Upper lobe of left lung (tissue), 6 donors: ENCODE measurements at regions not wholly inside any gene's neighbourhood (a gene's known extent, or its start where the extent isn't known, plus 50 kb on each side); places are given as distances from the start of the nearest gene placed in this dataset.

Experiments
- ATAC-seq, 2 donors: fragments of 200-7000 bp; cut with Tn5 transposase; one replicate each; pipeline ENCODE4 v1.9.1; 2022; ENCODE audit warnings: mild to moderate bottlenecking in 2 of 2, moderate library complexity in 2 of 2; ENCODE audit not compliant: low FRiP score in 2 of 2
- DNase-seq, 2 donors: peaks; one replicate each; pipeline ENCODE4 v3.0.0-alpha.2; 2019 to 2020
- H3K27ac ChIP-seq, 4 donors: fragments of 200-600 bp; sonication (generic); one replicate each; pipeline ENCODE4 v1.5.1; 2016 to 2019
- H3K27me3 ChIP-seq, 4 donors: fragments of 200-600 bp; sonication (generic); one replicate each; pipeline ENCODE4 v1.5.1; 2017 to 2019
- H3K36me3 ChIP-seq, 4 donors: fragments of 200-600 bp; sonication (generic); one replicate each; pipeline ENCODE4 v1.5.1; 2016 to 2019
- H3K4me1 ChIP-seq, 4 donors: fragments of 200-600 bp; sonication (generic); one replicate each; pipeline ENCODE4 v1.5.1; 2018 to 2019
- H3K4me3 ChIP-seq, 4 donors: fragments of 200-600 bp; sonication (generic); one replicate each; pipeline ENCODE4 v1.5.1; 2017 to 2019; ENCODE audit warnings: mild to moderate bottlenecking in 2 of 4, moderate library complexity in 1 of 4
- H3K9me3 ChIP-seq, 4 donors: fragments of 200-600 bp; sonication (generic); one replicate each; pipeline ENCODE4 v1.5.1; 2018 to 2019
- EP300 ChIP-seq, 4 donors: sonication (generic); formaldehyde crosslinking; IDR thresholded peaks; one replicate each; pipeline ENCODE4 v1.5.1; 2017; ENCODE audit warnings: antibody characterized with exemption in 4 of 4, control low read depth in 2 of 4
- POLR2A ChIP-seq, 4 donors: fragments of 450-650 bp; IDR thresholded peaks; one replicate each; pipeline ENCODE4 v1.5.1; 2016 to 2017; ENCODE audit warnings: antibody characterized with exemption in 4 of 4, mild to moderate bottlenecking in 2 of 4
- POLR2AphosphoS5 ChIP-seq, 2 donors: sonication (generic); formaldehyde crosslinking; IDR thresholded peaks; one replicate each; pipeline ENCODE4 v1.5.1; 2017; ENCODE audit warnings: antibody characterized with exemption in 2 of 2
- WGBS, 2 donors: methylation state at CpG; one replicate each; pipeline ENCODE4 v1.1.5; 2017 to 2018; 5-methylcytosine and 5-hydroxymethylcytosine counted together
- TF ChIP-seq, protein P1 (sequence below), 6 experiments: fragments of 450-650 bp in 4 of 6; fragments of 200-600 bp in 2 of 6; sonication (generic) in 2 of 6; IDR thresholded peaks; one replicate each; pipeline ENCODE4 v1.5.1; 2016 to 2019; ENCODE audit warnings: antibody characterized with exemption in 6 of 6
- donor health status: DM: no; HTN: no; CAD: no; lungs with moderate emphysema.
- donor health status: DM: no; HTN: yes; CAD: no; lungs with severe emphysema.

DNA sequence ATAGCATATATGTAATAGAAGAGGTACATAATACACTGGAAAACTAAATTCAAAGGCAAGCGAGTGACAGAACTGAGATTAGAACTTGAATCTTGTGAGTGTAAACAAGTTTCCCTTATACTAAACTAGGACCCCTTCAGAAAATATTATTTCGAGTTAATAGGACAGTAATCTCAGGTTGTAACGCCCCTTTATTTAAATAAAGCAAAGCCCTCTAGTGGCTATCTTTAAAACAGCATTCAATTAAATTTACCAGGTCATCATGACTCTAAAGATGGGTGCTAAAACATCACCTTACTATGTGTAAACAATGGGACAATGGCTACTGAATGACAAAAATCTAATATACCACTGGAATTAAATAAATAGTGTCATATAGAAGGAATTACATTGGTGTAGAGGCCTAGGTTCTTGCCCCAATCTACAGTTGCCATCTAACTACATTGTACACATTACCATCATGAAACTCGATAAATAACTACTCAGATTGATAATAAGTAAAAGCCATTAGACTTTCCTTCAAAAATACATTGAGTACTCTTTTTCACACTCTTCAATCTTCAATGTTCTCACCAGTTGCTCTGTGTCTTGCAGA lies 255.4 kb upstream of the IRAK1BP1 start:
- Histone ChIP-seq H3K36me3 (no peaks in the 10 kb centered on the region), H3K9me3 (no peaks in the 10 kb centered on the region), H3K27me3 (no peaks in the 10 kb centered on the region), H3K4me3 (no peak overlapping the region), H3K27ac (no peak overlapping the region), H3K4me1 (no peaks in the 10 kb centered on the region)
- ATAC-seq (no peak), DNase-seq (no peak)
- TF ChIP-seq, protein P1, sequence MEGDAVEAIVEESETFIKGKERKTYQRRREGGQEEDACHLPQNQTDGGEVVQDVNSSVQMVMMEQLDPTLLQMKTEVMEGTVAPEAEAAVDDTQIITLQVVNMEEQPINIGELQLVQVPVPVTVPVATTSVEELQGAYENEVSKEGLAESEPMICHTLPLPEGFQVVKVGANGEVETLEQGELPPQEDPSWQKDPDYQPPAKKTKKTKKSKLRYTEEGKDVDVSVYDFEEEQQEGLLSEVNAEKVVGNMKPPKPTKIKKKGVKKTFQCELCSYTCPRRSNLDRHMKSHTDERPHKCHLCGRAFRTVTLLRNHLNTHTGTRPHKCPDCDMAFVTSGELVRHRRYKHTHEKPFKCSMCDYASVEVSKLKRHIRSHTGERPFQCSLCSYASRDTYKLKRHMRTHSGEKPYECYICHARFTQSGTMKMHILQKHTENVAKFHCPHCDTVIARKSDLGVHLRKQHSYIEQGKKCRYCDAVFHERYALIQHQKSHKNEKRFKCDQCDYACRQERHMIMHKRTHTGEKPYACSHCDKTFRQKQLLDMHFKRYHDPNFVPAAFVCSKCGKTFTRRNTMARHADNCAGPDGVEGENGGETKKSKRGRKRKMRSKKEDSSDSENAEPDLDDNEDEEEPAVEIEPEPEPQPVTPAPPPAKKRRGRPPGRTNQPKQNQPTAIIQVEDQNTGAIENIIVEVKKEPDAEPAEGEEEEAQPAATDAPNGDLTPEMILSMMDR (IDR thresholded peaks at IDR 0.05), result peak in 4 of 6 experiments; percentile 10 to 34 (median 18)
- no peak for TF ChIP-seq POLR2A (IDR thresholded peaks at IDR 0.05)
- 58% methylated on average over 4 of the region's 4 CpGs for WGBS, 2 donors

DNA sequence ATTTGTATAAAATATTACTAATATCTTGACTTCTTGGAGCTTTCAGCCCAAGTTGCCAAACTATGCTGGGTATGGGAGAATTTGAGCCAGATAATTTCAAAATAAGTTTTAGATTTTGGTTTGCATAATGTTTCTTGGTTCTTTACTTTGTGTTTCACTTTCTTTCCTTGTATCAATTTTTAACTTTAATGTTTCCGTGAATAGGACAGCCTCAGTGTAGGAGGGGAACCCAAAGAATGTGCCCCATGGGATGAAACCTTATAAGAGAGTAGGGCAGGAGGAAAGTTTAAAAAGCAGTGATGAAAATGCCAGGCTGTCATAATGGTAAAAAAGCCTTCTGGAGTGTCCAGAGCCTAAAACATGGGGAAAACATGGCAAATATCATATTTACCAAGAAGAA lies 252.4 kb upstream of the IRAK1BP1 start:
- Histone ChIP-seq H3K9me3 (no peaks in the 10 kb centered on the region), H3K4me1 (no peaks in the 10 kb centered on the region), H3K4me3 (no peak overlapping the region), H3K27me3 (no peaks in the 10 kb centered on the region), H3K36me3 (no peaks in the 10 kb centered on the region), H3K27ac (no peak overlapping the region)
- TF ChIP-seq POLR2A (IDR thresholded peaks at IDR 0.05) (no peak), POLR2AphosphoS5 (IDR thresholded peaks at IDR 0.05) (no peak)
- ATAC-seq, result no peak
- 26 to 35% methylated on average over 1 of the region's 1 CpG for WGBS, 2 donors
- no peak for DNase-seq

DNA sequence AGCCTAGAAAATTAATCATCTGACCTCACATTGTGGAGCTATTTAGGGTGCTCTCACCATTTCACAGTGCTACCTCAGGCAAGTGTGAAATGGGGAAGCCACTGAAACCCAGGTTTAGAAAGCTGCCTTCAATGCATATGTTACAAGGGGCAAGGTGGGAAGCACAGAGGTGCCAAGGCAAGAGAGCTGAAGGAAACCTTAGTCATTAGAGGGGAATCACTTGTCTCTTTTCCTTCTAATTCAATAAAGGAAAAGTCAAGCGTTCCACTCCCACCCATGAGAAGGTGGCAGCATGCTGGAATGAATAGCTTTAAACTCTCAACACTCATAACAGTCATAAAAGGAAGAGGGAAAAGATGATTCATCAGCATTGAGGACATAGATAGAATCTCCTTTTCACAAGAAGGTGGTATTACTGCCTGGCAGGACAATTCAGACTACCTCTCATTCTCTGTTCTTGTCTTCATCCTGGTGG lies 251.9 kb upstream of the IRAK1BP1 start:
- Histone ChIP-seq H3K27ac (no peak overlapping the region), H3K9me3 (no peaks in the 10 kb centered on the region), H3K4me1 (no peaks in the 10 kb centered on the region), H3K27me3 (no peaks in the 10 kb centered on the region), H3K36me3 (no peaks in the 10 kb centered on the region), H3K4me3 (no peak overlapping the region)
- 87 to 88% methylated on average over 1 of the region's 1 CpG for WGBS, 2 donors
- no peak for ATAC-seq
- TF ChIP-seq EP300 (IDR thresholded peaks at IDR 0.05) (no peak), POLR2AphosphoS5 (IDR thresholded peaks at IDR 0.05) (no peak), POLR2A (IDR thresholded peaks at IDR 0.05) (no peak)
- TF ChIP-seq, protein P1 (IDR thresholded peaks at IDR 0.05), result no peak
- DNase-seq, result no peak

DNA sequence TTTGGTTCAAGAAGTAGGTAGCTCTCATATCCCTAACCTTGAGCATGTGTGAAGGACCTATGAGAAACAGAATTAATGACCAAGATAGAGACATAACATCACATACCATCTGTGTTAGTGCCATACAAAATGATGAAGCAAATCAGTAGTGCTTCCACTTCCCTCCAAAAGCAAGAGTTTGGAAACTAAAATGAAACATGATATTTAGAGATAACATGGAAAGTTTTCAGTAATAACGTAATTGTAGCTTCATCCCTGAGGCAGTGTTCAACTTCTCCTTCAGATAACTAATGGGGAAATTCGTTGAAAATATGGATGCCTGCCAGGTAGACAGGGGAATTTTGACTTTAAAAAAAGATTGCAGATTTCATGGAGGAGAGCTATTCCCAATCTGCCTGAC lies 248.4 kb upstream of the IRAK1BP1 start:
- Histone ChIP-seq H3K9me3 (no peaks in the 10 kb centered on the region), H3K4me1 (no peaks in the 10 kb centered on the region), H3K27ac (no peak overlapping the region), H3K27me3 (no peaks in the 10 kb centered on the region), H3K36me3 (no peaks in the 10 kb centered on the region), H3K4me3 (no peak overlapping the region)
- no peak for TF ChIP-seq POLR2A (IDR thresholded peaks at IDR 0.05)
- no peak for TF ChIP-seq POLR2AphosphoS5 (IDR thresholded peaks at IDR 0.05)
- TF ChIP-seq, protein P1 (IDR thresholded peaks at IDR 0.05), result no peak
- TF ChIP-seq EP300 (IDR thresholded peaks at IDR 0.05), result no peak
- ATAC-seq (no peak), DNase-seq (no peak)
- WGBS, 2 donors, result 50 to 58% methylated on average over 2 of the region's 2 CpGs

DNA sequence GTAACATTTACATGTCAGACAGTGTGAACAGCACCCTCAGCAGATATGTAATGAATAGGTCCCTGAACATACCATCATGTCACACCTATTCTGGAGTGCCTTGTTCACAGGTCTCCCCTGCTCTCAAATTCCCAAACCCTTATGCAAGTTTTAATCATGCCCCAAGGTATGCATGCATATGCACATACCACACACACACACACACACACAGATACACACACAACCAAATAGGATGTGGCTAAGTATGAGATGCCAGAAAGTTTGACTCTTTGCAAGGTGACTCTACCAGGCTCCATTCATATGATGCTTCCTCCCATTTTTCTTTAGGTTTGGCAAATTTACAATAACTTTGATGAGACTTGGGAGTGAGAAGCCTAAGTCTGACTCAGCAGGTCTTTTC lies 243.8 kb upstream of the IRAK1BP1 start:
- DNase-seq, result no peak
- no peaks in the 10 kb centered on the region for H3K36me3 ChIP-seq
- no peaks in the 10 kb centered on the region for H3K9me3 ChIP-seq
- H3K27ac ChIP-seq, result no peak overlapping the region
- H3K4me3 ChIP-seq, result no peak overlapping the region
- no peak for ATAC-seq
- TF ChIP-seq EP300 (IDR thresholded peaks at IDR 0.05), result no peak
- TF ChIP-seq, protein P1 (IDR thresholded peaks at IDR 0.05), result no peak
- TF ChIP-seq POLR2A (IDR thresholded peaks at IDR 0.05), result no peak
- TF ChIP-seq POLR2AphosphoS5 (IDR thresholded peaks at IDR 0.05), result no peak
- no peaks in the 10 kb centered on the region for H3K27me3 ChIP-seq
- H3K4me1 ChIP-seq, result no peaks in the 10 kb centered on the region
